BLaER1 treated with 17β-estradiol and CSF1 and Interleukin-3, amounts not matched to agents 10 nM and 100 nM (cell line): ENCODE measurements at regions not wholly inside any gene's neighbourhood (a gene's known extent, or its start where the extent isn't known, plus 50 kb on each side); places are given as distances from the start of the nearest gene placed in this dataset.

Experiments
- H3K27ac ChIP-seq, 11 experiments: shearing (Covaris generic); formaldehyde crosslinking; 2 replicates each; pipeline ENCODE4 v1.8.1; 2022
- H3K27me3 ChIP-seq, 11 experiments: shearing (Covaris generic); formaldehyde crosslinking; 2 replicates each; pipeline ENCODE4 v1.8.1; 2022
- H3K36me3 ChIP-seq, 11 experiments: shearing (Covaris generic); formaldehyde crosslinking; 2 replicates each; pipeline ENCODE4 v1.8.1; 2022
- H3K4me1 ChIP-seq, 10 experiments: shearing (Covaris generic); formaldehyde crosslinking; 2 replicates each; pipeline ENCODE4 v1.8.1; 2022
- H3K4me2 ChIP-seq, 11 experiments: shearing (Covaris generic); formaldehyde crosslinking; 2 replicates each; pipeline ENCODE4 v1.8.1; 2022
- H3K4me3 ChIP-seq, 10 experiments: shearing (Covaris generic); formaldehyde crosslinking; 2 replicates each; pipeline ENCODE4 v1.8.1; 2022
- H3K9ac ChIP-seq, 11 experiments: shearing (Covaris generic); formaldehyde crosslinking; 2 replicates each; pipeline ENCODE4 v1.8.1; 2022
- H3K9me3 ChIP-seq, 11 experiments: shearing (Covaris generic); formaldehyde crosslinking; replicated peaks in 1 of 11; 2 replicates each; pipeline ENCODE4 v1.8.1; 2022
- H4K20me1 ChIP-seq, 11 experiments: shearing (Covaris generic); formaldehyde crosslinking; 2 replicates each; pipeline ENCODE4 v1.8.1; 2022
- Cebpa-rat ChIP-seq, 11 experiments: shearing (Covaris generic); IDR thresholded peaks; 2 replicates each; pipeline ENCODE4 v1.8.1; 2022

DNA sequence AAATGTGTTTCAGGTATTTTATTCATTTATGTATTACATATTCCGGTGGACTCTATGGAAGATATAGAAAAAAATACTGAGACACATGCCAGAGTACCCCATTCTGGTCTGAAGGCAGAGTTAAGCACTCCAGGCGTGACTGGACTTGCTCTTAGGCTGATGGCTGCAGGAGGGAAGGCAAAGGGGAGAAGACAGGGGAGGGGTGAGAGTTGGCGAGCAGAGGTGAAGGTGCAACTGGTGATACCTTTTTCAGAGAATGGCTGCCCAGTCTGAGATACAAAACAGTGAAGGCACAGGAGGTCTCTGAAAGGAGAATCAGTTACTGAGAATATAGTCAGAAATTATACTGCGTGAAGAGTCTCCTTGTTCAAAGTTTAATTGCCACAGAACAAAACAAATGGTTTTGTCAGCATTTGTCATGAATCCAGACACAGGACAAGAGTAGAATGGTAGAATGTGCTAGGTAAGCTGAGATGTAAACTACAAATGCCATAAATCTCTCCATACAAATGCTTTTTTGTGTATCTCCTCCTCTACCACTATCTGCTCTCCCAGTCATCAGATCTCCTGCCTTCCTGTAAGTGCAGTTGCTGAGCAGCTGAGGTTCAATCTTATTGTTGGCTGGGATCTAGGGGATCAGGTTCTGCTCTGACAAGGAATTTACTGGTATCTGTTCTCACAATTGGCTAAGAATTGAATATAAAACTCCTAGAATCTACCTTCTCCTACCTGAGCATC is 104.2 kb upstream of the DST start:
- no peaks in the 10 kb centered on the region for H3K36me3 ChIP-seq
- peaks cover 0 to 33% (median 9%) of the 10 kb centered on the region in 10 experiments; a peak in 12 of 20 replicates for H3K4me1 ChIP-seq
- H3K27me3 ChIP-seq = no peaks in the 10 kb centered on the region
- no peaks in the 10 kb centered on the region for H3K9me3 ChIP-seq
- H4K20me1 ChIP-seq = peaks cover 0 to 30% (median 7%) of the 10 kb centered on the region in 11 experiments; a peak in 6 of 22 replicates
- H3K27ac ChIP-seq = no peak overlapping the region
- TF ChIP-seq Cebpa-rat (IDR thresholded peaks at IDR 0.05) = no peak
- no peak overlapping the region for H3K4me2 ChIP-seq
- no peak overlapping the region for H3K9ac ChIP-seq
- no peak overlapping the region for H3K4me3 ChIP-seq

DNA sequence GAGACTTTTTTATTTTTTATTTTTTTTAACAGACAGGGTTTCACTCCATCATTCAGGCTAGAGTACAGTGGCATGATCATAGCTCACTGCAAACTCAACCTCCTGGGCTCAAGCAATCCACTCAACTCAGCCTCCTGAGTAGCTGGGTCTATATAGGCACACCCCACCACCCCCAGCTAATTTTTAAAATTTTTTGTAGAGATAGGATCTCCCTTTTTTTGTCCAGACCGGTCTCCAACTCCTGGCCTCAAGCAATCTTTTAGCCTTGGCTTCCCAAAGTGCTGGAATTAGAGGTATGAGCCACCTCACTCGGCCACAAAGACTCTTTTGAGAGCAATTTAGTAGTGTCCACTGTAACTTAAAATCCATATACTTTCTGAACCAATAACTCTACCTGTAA is 103.3 kb upstream of the DST start:
- no peaks in the 10 kb centered on the region for H3K36me3 ChIP-seq
- no peaks in the 10 kb centered on the region for H3K9me3 ChIP-seq
- no peak overlapping the region for H3K9ac ChIP-seq
- TF ChIP-seq Cebpa-rat (IDR thresholded peaks at IDR 0.05) = no peak
- H3K4me1 ChIP-seq = peaks cover 0 to 42% (median 10%) of the 10 kb centered on the region in 10 experiments; a peak in 12 of 20 replicates
- H3K27ac ChIP-seq = no peak overlapping the region
- H3K4me2 ChIP-seq = no peak overlapping the region
- no peaks in the 10 kb centered on the region for H3K27me3 ChIP-seq
- H4K20me1 ChIP-seq = peaks cover 0 to 34% (median 8%) of the 10 kb centered on the region in 11 experiments; a peak in 6 of 22 replicates
- H3K4me3 ChIP-seq = no peak overlapping the region

- Histone ChIP-seq H3K27me3 (no peaks in the 10 kb centered on the region), H3K4me2 (no peak overlapping the region), H3K4me1 (peaks cover 0 to 35% (median 10%) of the 10 kb centered on the region in 10 experiments; a peak in 12 of 20 replicates), H3K9me3 (no peaks in the 10 kb centered on the region; a peak in 1 of 22 replicates), H3K4me3 (no peak overlapping the region), H3K9ac (no peak overlapping the region), H4K20me1 (peaks cover 0 to 30% (median 8%) of the 10 kb centered on the region in 11 experiments; a peak in 7 of 22 replicates), H3K27ac (no peak overlapping the region), H3K36me3 (0 out of 22 replicates have a peak, but pooled peaks cover 0 to 5% (median 0%) of the 10 kb centered on the region in 11 experiments)
- no peak for TF ChIP-seq Cebpa-rat (IDR thresholded peaks at IDR 0.05)
Observed at GRCh38 chr6:56745081-56745480, 102.4 kb upstream of the DST start.

DNA sequence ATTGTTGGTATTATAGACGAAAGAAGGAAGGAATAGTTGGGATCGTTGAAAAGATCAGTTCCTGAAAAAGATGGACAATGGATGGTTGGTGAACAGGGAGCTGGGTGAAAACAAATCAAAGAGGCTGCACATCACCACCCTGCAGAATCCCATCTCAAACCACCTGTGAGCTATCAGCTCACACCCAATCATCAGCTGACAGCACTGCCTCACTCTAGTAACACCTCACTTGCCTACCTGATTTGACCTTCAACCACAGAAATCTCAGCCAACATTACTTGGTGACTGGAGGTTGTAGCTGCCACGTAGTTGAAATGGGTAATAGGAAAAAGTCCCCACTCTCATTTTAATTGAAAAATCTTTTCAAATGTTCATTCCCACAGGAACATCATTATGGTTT is 101.8 kb upstream of the DST start:
- H3K9me3 ChIP-seq = peaks cover 0 to 5% (median 0%) of the 10 kb centered on the region in 11 experiments; a peak in 1 of 22 replicates
- TF ChIP-seq Cebpa-rat (IDR thresholded peaks at IDR 0.05) = no peak
- peaks cover 0 to 5% (median 0%) of the 10 kb centered on the region in 11 experiments; a peak in 1 of 22 replicates for H3K36me3 ChIP-seq
- H4K20me1 ChIP-seq = peaks cover 0 to 32% (median 8%) of the 10 kb centered on the region in 11 experiments; a peak in 7 of 22 replicates
- peaks cover 0 to 30% (median 10%) of the 10 kb centered on the region in 10 experiments; a peak in 12 of 20 replicates for H3K4me1 ChIP-seq
- no peak overlapping the region for H3K9ac ChIP-seq
- H3K4me2 ChIP-seq = no peak overlapping the region
- H3K27me3 ChIP-seq = no peaks in the 10 kb centered on the region
- no peak overlapping the region for H3K27ac ChIP-seq
- no peak overlapping the region for H3K4me3 ChIP-seq

GRCh38 chr6:56742122-56742791 is 99.6 kb upstream of the DST start:
- H3K9ac ChIP-seq = peak overlapping the region in 3 of 11 experiments; percentile 1 to 62 (median 34); a peak in 2 of 22 replicates
- H3K4me3 ChIP-seq = peak overlapping the region in 3 of 10 experiments; percentile 20 to 44 (median 44); a peak in 5 of 20 replicates
- peaks cover 0 to 26% (median 10%) of the 10 kb centered on the region in 10 experiments; a peak in 12 of 20 replicates for H3K4me1 ChIP-seq
- H3K36me3 ChIP-seq = peaks cover 0 to 5% (median 0%) of the 10 kb centered on the region in 11 experiments; a peak in 1 of 22 replicates
- peak overlapping the region in 6 of 11 experiments; percentile 16 to 89 (median 60); a peak in 11 of 22 replicates for H3K4me2 ChIP-seq
- peaks cover 0 to 41% (median 8%) of the 10 kb centered on the region in 11 experiments; a peak in 9 of 22 replicates for H4K20me1 ChIP-seq
- TF ChIP-seq Cebpa-rat (IDR thresholded peaks at IDR 0.05) = no peak
- peak overlapping the region in 2 of 11 experiments; percentile 30 to 50; a peak in 4 of 22 replicates for H3K27ac ChIP-seq
- no peaks in the 10 kb centered on the region for H3K27me3 ChIP-seq
- peaks cover 0 to 5% (median 0%) of the 10 kb centered on the region in 11 experiments; a peak in 1 of 22 replicates for H3K9me3 ChIP-seq

- Histone ChIP-seq H3K4me1 (peaks cover 0 to 26% (median 10%) of the 10 kb centered on the region in 10 experiments; a peak in 12 of 20 replicates), H3K36me3 (peaks cover 0 to 5% (median 0%) of the 10 kb centered on the region in 11 experiments; a peak in 1 of 22 replicates), H3K4me2 (peak overlapping the region in 2 of 11 experiments; percentile 71 to 89; a peak in 4 of 22 replicates), H3K27ac (no peak overlapping the region; a peak in 1 of 22 replicates), H4K20me1 (peaks cover 0 to 34% (median 4%) of the 10 kb centered on the region in 11 experiments; a peak in 9 of 22 replicates), H3K9me3 (peaks cover 0 to 5% (median 0%) of the 10 kb centered on the region in 11 experiments; a peak in 1 of 22 replicates), H3K27me3 (no peaks in the 10 kb centered on the region), H3K4me3 (no peak overlapping the region), H3K9ac (no peak overlapping the region)
- TF ChIP-seq Cebpa-rat (IDR thresholded peaks at IDR 0.05) = no peak
Observed at GRCh38 chr6:56741472-56741871, 98.8 kb upstream of the DST start.

- H3K9me3 ChIP-seq = peaks cover 0 to 5% (median 0%) of the 10 kb centered on the region in 11 experiments; a peak in 1 of 22 replicates
- H4K20me1 ChIP-seq = peaks cover 0 to 33% (median 4%) of the 10 kb centered on the region in 11 experiments; a peak in 9 of 22 replicates
- H3K9ac ChIP-seq = no peak overlapping the region
- TF ChIP-seq Cebpa-rat (IDR thresholded peaks at IDR 0.05) = no peak
- H3K27ac ChIP-seq = no peak overlapping the region
- no peaks in the 10 kb centered on the region for H3K27me3 ChIP-seq
- no peak overlapping the region for H3K4me2 ChIP-seq
- H3K4me1 ChIP-seq = peaks cover 0 to 26% (median 10%) of the 10 kb centered on the region in 10 experiments; a peak in 12 of 20 replicates
- H3K36me3 ChIP-seq = peaks cover 0 to 5% (median 0%) of the 10 kb centered on the region in 11 experiments; a peak in 1 of 22 replicates
- no peak overlapping the region for H3K4me3 ChIP-seq
Observed at GRCh38 chr6:56739836-56740815, 97.4 kb upstream of the DST start.

DNA sequence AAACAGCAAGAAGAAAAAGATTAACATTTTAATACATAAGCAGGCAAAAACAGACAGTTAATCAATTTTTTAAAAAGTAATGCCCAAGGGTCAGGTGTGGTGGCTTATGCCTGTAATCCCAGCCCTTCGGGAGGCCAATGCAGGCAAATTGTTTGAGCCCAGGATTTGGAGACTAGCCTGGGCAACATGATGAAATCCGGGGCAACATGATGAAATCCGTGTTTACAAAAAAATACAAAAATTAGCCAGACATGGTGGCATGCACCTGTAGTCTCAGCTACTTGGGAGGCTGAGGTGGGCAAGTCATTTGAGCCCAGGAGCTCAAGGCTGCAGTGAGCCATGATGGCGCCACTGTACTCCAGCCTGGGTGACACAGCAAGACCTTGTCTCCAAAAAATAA is 94.1 kb upstream of the DST start:
- peaks cover 0 to 22% (median 0%) of the 10 kb centered on the region in 11 experiments; a peak in 7 of 22 replicates for H4K20me1 ChIP-seq
- H3K27ac ChIP-seq = no peak overlapping the region
- H3K4me1 ChIP-seq = peaks cover 0 to 22% (median 7%) of the 10 kb centered on the region in 10 experiments; a peak in 11 of 20 replicates

More for the DNA sequence above, 94.1 kb upstream of the DST start:
- Histone ChIP-seq H3K36me3 (peaks cover 0 to 5% (median 0%) of the 10 kb centered on the region in 11 experiments; a peak in 3 of 22 replicates), H3K9ac (no peak overlapping the region), H3K9me3 (peaks cover 0 to 5% (median 0%) of the 10 kb centered on the region in 11 experiments; a peak in 1 of 22 replicates), H3K4me3 (no peak overlapping the region), H3K4me2 (no peak overlapping the region), H3K27me3 (no peaks in the 10 kb centered on the region)
- TF ChIP-seq Cebpa-rat (IDR thresholded peaks at IDR 0.05) = 0 out of 22 replicates have a peak, but pooled peaks of 1 of the 11 experiments have one; percentile 17
